ENCODE measurements at regions not wholly inside any gene's neighbourhood (a gene's known extent, or its start where the extent isn't known, plus 50 kb on each side); places are given as distances from the start of the nearest gene placed in this dataset.

GRCh38 chr2:16194931-16195680 is 254.8 kb downstream of the MYCN start:
- no peaks in the 10 kb centered on the region for H3K9me3 ChIP-seq (replicated peaks in 1 of 3)
- no peak overlapping the region for H3K27ac ChIP-seq
- H3K4me1 ChIP-seq (replicated peaks in 1 of 2), result no peaks in the 10 kb centered on the region
- no peak for DNase-seq
- WGBS, 4 donors, result 65 to 89% (median 76%) methylated on average over 6 of the region's 6 CpGs
- intact Hi-C loops (cut with DNase I), result no loop called here
- no peaks in the 10 kb centered on the region for H3K27me3 ChIP-seq
- no peaks in the 10 kb centered on the region for H3K36me3 ChIP-seq (replicated peaks in 1 of 2)
- TF ChIP-seq, protein P1, sequence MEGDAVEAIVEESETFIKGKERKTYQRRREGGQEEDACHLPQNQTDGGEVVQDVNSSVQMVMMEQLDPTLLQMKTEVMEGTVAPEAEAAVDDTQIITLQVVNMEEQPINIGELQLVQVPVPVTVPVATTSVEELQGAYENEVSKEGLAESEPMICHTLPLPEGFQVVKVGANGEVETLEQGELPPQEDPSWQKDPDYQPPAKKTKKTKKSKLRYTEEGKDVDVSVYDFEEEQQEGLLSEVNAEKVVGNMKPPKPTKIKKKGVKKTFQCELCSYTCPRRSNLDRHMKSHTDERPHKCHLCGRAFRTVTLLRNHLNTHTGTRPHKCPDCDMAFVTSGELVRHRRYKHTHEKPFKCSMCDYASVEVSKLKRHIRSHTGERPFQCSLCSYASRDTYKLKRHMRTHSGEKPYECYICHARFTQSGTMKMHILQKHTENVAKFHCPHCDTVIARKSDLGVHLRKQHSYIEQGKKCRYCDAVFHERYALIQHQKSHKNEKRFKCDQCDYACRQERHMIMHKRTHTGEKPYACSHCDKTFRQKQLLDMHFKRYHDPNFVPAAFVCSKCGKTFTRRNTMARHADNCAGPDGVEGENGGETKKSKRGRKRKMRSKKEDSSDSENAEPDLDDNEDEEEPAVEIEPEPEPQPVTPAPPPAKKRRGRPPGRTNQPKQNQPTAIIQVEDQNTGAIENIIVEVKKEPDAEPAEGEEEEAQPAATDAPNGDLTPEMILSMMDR (IDR thresholded peaks at IDR 0.05), result no peak
- no peak for TF ChIP-seq POLR2A (IDR thresholded peaks at IDR 0.05)
- no peak overlapping the region for H3K4me3 ChIP-seq

DNA sequence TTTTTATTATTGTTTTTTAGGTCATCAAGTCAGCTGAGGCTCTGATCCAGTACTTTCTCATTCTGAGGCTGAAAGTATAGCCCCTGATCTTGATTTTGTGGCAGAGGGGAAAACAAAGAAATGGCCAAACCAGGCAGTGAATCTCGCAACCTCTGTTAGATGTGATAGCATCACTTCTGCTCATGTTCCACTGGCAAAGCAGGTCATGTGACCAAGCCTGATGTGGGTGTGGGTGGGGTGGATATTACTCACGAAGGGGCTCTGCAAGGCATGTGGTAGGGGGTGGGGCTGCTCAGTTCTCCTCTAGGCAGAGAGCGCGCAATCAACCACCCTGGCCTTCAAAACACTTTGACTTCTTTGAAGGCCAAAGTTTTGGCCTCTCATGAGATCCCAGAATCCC is 254.2 kb downstream of the MYCN start:
- no peaks in the 10 kb centered on the region for H3K4me1 ChIP-seq (replicated peaks in 1 of 2)
- H3K9me3 ChIP-seq (replicated peaks in 1 of 3), result no peaks in the 10 kb centered on the region
- DNase-seq, result no peak
- H3K4me3 ChIP-seq, result no peak overlapping the region
- WGBS, 4 donors, result 75 to 84% (median 83%) methylated on average over 4 of the region's 4 CpGs
- intact Hi-C loops (cut with DNase I), result no loop called here
- H3K27ac ChIP-seq, result no peak overlapping the region
- TF ChIP-seq POLR2A (IDR thresholded peaks at IDR 0.05), result no peak
- TF ChIP-seq, protein P1 (IDR thresholded peaks at IDR 0.05), result no peak
- no peaks in the 10 kb centered on the region for H3K36me3 ChIP-seq (replicated peaks in 1 of 2)
- no peaks in the 10 kb centered on the region for H3K27me3 ChIP-seq

DNA sequence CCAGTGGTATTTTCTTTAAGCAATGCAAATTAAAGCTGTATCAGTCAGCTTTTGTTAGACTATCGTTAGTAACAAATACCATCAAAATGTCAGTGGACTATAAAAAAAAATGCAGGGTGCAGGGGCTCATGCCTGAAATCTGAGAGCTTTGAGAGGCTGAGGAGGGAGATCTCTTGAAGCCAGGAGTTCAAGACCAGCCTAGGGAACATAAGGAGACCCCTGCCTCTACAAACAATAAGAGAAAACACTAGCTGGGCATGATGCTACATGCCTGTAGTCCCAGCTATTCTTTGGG is 253.7 kb downstream of the MYCN start:
- H3K4me1 ChIP-seq (replicated peaks in 1 of 2), result no peaks in the 10 kb centered on the region
- 92 to 98% (median 95%) methylated on average over 1 of the region's 1 CpG for WGBS, 4 donors
- H3K36me3 ChIP-seq (replicated peaks in 1 of 2), result no peaks in the 10 kb centered on the region
- H3K9me3 ChIP-seq (replicated peaks in 1 of 3), result no peaks in the 10 kb centered on the region
- no peaks in the 10 kb centered on the region for H3K27me3 ChIP-seq
- no peak for DNase-seq
- H3K4me3 ChIP-seq, result no peak overlapping the region
- intact Hi-C loops (cut with DNase I), result no loop called here
- TF ChIP-seq, protein P1 (IDR thresholded peaks at IDR 0.05), result no peak
- TF ChIP-seq POLR2A (IDR thresholded peaks at IDR 0.05), result no peak
- no peak overlapping the region for H3K27ac ChIP-seq

GRCh38 chr2:16192416-16193216 is 252.3 kb downstream of the MYCN start:
- Histone ChIP-seq H3K4me3 (no peak overlapping the region), H3K36me3 (replicated peaks in 1 of 2) (no peaks in the 10 kb centered on the region), H3K4me1 (replicated peaks in 1 of 2) (no peaks in the 10 kb centered on the region), H3K27ac (no peak overlapping the region), H3K9me3 (replicated peaks in 1 of 3) (no peaks in the 10 kb centered on the region), H3K27me3 (no peaks in the 10 kb centered on the region)
- DNase-seq, result no peak
- intact Hi-C loops (cut with DNase I), result no loop called here
- WGBS, 4 donors, result 76 to 85% (median 82%) methylated on average over 10 of the region's 10 CpGs
- TF ChIP-seq, protein P1 (IDR thresholded peaks at IDR 0.05), result no peak
- no peak for TF ChIP-seq POLR2A (IDR thresholded peaks at IDR 0.05)
